HG03066 (cell line): ENCODE measurements at regions not wholly inside any gene's neighbourhood (a gene's known extent, or its start where the extent isn't known, plus 50 kb on each side); places are given as distances from the start of the nearest gene placed in this dataset.

Source experiments
- ATAC-seq: cut with Tn5 transposase; IDR thresholded peaks from one replicate; pipeline ENCODE4 v1.9.1; 2021; ENCODE audit warnings: low read depth; ENCODE audit not compliant: unreplicated experiment

- ATAC-seq, result no peak
Measured at GRCh38 chr4:43882470-43882869, 566.1 kb downstream of the KCTD8 start.

- ATAC-seq, result no peak
Measured at GRCh38 chr4:43886196-43886595, 562.4 kb downstream of the KCTD8 start.

- ATAC-seq, result no peak
Measured at GRCh38 chr4:43898836-43899235, 549.8 kb downstream of the KCTD8 start.

- no peak for ATAC-seq
Measured at GRCh38 chr4:43903456-43903855, 545.2 kb downstream of the KCTD8 start.

GRCh38 chr4:43918377-43918776 is 530.2 kb downstream of the KCTD8 start:
- ATAC-seq, result no peak

- ATAC-seq, result no peak
Measured at GRCh38 chr4:43932448-43932847, 516.2 kb downstream of the KCTD8 start.

- ATAC-seq, result no peak
Measured at GRCh38 chr4:43943998-43944397, 504.6 kb downstream of the KCTD8 start.

- ATAC-seq, result no peak
Measured at GRCh38 chr4:43959976-43960375, 488.6 kb downstream of the KCTD8 start.

- ATAC-seq, result no peak
Measured at GRCh38 chr4:43968011-43968410, 480.6 kb downstream of the KCTD8 start.

GRCh38 chr4:43983610-43984009 is 465.0 kb downstream of the KCTD8 start:
- ATAC-seq, result no peak

- ATAC-seq, result no peak
Measured at GRCh38 chr4:43987331-43987944, 461.2 kb downstream of the KCTD8 start.

GRCh38 chr4:43990551-43990950 is 458.1 kb downstream of the KCTD8 start:
- no peak for ATAC-seq

- ATAC-seq, result no peak
Measured at GRCh38 chr4:43990963-43991362, 457.6 kb downstream of the KCTD8 start.

GRCh38 chr4:43992552-43992951 is 456.1 kb downstream of the KCTD8 start:
- no peak for ATAC-seq

GRCh38 chr4:43993196-43993902 is 455.3 kb downstream of the KCTD8 start:
- no peak for ATAC-seq

GRCh38 chr4:43999669-44000068 is 448.9 kb downstream of the KCTD8 start:
- ATAC-seq, result no peak

- ATAC-seq, result no peak
Measured at GRCh38 chr4:44002368-44002767, 446.2 kb downstream of the KCTD8 start.

- ATAC-seq, result no peak
Measured at GRCh38 chr4:44016570-44017421, 431.8 kb downstream of the KCTD8 start.

GRCh38 chr4:44017422-44017739 is 431.2 kb downstream of the KCTD8 start:
- ATAC-seq, result no peak

- ATAC-seq, result no peak
Measured at GRCh38 chr4:44019721-44020120, 428.9 kb downstream of the KCTD8 start.

GRCh38 chr4:44025376-44026020 is 423.1 kb downstream of the KCTD8 start:
- no peak for ATAC-seq
